ENCODE measurements at regions not wholly inside any gene's neighbourhood (a gene's known extent, or its start where the extent isn't known, plus 50 kb on each side); places are given as distances from the start of the nearest gene placed in this dataset.

DNA sequence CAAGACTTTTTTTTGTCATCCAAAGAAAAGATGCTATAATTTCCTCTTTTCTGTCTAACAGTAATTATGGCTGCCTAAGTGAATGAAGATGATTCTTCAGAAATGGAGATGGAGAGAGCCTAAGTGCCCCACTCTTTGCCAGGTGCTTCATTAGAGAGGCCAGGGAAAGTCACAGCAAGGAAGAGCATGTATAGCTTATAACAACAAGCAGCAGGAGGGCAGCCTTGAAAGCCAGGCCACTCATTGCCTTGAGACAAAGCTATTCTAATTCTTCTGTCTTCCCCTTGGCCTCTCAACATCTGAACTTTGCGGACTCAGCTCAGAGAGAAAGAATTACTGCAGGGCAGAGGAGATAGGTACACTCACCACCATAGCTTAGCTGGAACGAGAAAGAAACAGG, 112.0 kb upstream of the ZNF366 start:
- Histone ChIP-seq H3K79me1 (ENCODE audit: low read depth, low read length) (no peaks in the 10 kb centered on the region), H2BK12ac (ENCODE audit: low read depth, low read length) (no peak overlapping the region), H3K4me2 (ENCODE audit: insufficient read depth in 1 of 2, low read depth in 2 of 2, low read length in 2 of 2) (peak overlapping the region in 1 of 2 experiments; percentile 10; a peak in 1 of 4 replicates), H3K9ac (replicated peaks in 1 of 4; ENCODE audit: extremely low read depth in 1 of 4, low read depth in 3 of 4, low read length in 3 of 4) (no peak overlapping the region), H3K56ac (replicated peaks; ENCODE audit: insufficient read length, low read depth, low read length) (no peak overlapping the region), H3K4ac (replicated peaks; ENCODE audit: insufficient read length, low read depth, low read length) (no peak overlapping the region), H3K27me3 (replicated peaks in 1 of 4; ENCODE audit: control insufficient read depth in 3 of 4, extremely low read depth in 1 of 4, insufficient read depth in 3 of 4, low read length in 3 of 4) (no peaks in the 10 kb centered on the region), H2BK5ac (ENCODE audit: low read depth, low read length) (no peak overlapping the region), H4K91ac (replicated peaks; ENCODE audit: insufficient read length, low read length) (no peak overlapping the region), H2BK120ac (replicated peaks; ENCODE audit: low read depth, low read length) (no peak overlapping the region), H3K4me1 (replicated peaks in 1 of 4; ENCODE audit: control insufficient read depth in 3 of 4, insufficient read depth in 4 of 4, low read length in 3 of 4) (peaks cover 0 to 9% (median 6%) of the 10 kb centered on the region in 4 experiments; a peak in 5 of 7 replicates), H2AK5ac (ENCODE audit: low read depth, low read length) (no peak overlapping the region; the same call in 1 of the 2 replicates), H3K27ac (ENCODE audit: low read depth, low read length) (no peak overlapping the region), H4K5ac (ENCODE audit: insufficient read length, low read depth, low read length) (no peak overlapping the region), H3K23me2 (ENCODE audit: low read depth, low read length) (no peaks in the 10 kb centered on the region), H2BK15ac (ENCODE audit: low read length) (no peak overlapping the region), H3K23ac (ENCODE audit: insufficient read length) (no peak overlapping the region), H3K4me3 (ENCODE audit: extremely low read depth in 1 of 4, insufficient read depth in 2 of 4, low read depth in 3 of 4, low read length in 4 of 4) (no peak overlapping the region), H4K8ac (ENCODE audit: extremely low read depth, insufficient read depth, low read length) (no peak overlapping the region), H3K9me3 (ENCODE audit: insufficient read depth in 2 of 2, low read depth in 1 of 2, low read length in 1 of 2) (no peaks in the 10 kb centered on the region), H4K20me1 (replicated peaks in 1 of 2; ENCODE audit: control insufficient read depth in 1 of 2, insufficient read depth in 2 of 2, low read length in 2 of 2) (no peaks in the 10 kb centered on the region), H3K79me2 (ENCODE audit: control insufficient read depth in 1 of 2, insufficient read depth in 2 of 2, low read length in 2 of 2) (no peaks in the 10 kb centered on the region), H3K36me3 (ENCODE audit: control insufficient read depth in 2 of 4, insufficient read depth in 4 of 4, low read length in 3 of 4) (no peaks in the 10 kb centered on the region), H2BK20ac (ENCODE audit: low read length) (no peak overlapping the region), H3K14ac (ENCODE audit: insufficient read length) (no peak overlapping the region), H2AFZ (ENCODE audit: low read length) (no peak overlapping the region), H3K18ac (ENCODE audit: extremely low read depth, low read length) (no peak overlapping the region)
- DNase-seq (ENCODE audit: low read depth in 1 of 2, low spot score in 2 of 2) (peak in 1 of 2 experiments; percentile 15), FAIRE-seq (no peak)
- TF ChIP-seq CREB1 (IDR thresholded peaks at IDR 0.05) (no peak), TCF12 (IDR thresholded peaks at IDR 0.05; ENCODE audit: low read depth, low read length) (0 out of 2 replicates have a peak, but pooled peaks have one; percentile 38)
- POLR2A ChIA-PET (ENCODE audit: partially characterized antibody) = interaction anchor here (1.1 kb wide), 1 partner anchor 122 kb away, joined by 3 read pairs; no protein-coding TSS in a partner anchor
- 83% methylated on average over 2 of the region's 2 CpGs; no CpG with 5 or more reads in 1 of the 2 experiments for WGBS, 2 experiments (ENCODE audit: extremely low coverage in 1 of 2, insufficient coverage in 1 of 2, insufficient read length in 1 of 2, insufficient replicate concordance in 2 of 2, low coverage in 1 of 2, low lambda C conversion rate in 2 of 2, missing lambda C conversion rate in 1 of 2)
- CTCF ChIA-PET (ENCODE audit: partially characterized antibody) = interaction anchor here (0.6 to 1.0 kb wide), 4 partner anchors 8 to 337 kb away, joined by 3 to 4 read pairs (median 3); no protein-coding TSS in a partner anchor

All from H1 (cell line).